ENCODE measurements at regions not wholly inside any gene's neighbourhood (a gene's known extent, or its start where the extent isn't known, plus 50 kb on each side); places are given as distances from the start of the nearest gene placed in this dataset.

DNA sequence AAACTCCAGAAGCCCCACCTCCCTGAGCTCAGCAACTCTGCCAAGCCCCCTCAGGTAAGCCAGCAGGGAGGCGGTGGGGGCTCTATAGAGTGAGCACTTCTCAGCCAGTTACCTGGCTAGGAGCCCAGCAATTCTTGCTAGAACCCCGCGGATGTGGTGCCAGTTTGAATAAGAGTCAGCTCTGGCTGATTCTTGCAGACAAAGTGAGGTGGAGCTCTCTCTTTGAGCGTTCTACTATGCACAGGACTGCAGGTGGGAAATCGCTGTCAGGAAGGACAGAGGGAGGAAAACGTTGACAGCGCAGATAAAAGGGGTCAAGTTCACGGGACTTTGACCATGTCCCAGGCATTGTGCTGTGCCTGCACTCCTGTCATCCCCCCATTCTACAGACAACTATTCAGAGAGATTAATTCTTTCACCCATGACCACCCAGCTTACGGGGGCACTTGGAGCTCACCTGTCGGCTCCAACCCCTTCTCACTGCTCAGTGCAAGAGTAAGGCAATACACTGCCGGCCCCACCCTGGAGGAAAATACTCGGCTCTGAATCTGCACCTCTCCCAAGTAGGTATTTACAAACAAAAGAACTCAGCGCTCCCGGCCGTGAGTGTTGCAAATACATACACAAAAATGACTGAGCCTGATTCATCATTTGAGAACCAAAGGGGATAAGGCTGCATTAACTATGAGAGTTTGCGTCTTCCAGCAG, 92.9 kb downstream of the ANKRD60 start:
- Histone ChIP-seq H3K4me3 (ENCODE audit: insufficient read depth, low read length, poor library complexity, severe bottlenecking) (no peak overlapping the region), H3K79me2 (ENCODE audit: insufficient read depth, low read length) (no peaks in the 10 kb centered on the region), H3K36me3 (ENCODE audit: low read length) (no peaks in the 10 kb centered on the region), H3K27ac (ENCODE audit: low read depth, low read length) (no peak overlapping the region), H4K20me1 (ENCODE audit: low read depth, low read length) (no peaks in the 10 kb centered on the region), H3K4me2 (ENCODE audit: low read depth, low read length, poor library complexity, severe bottlenecking) (no peak overlapping the region), H3K9ac (ENCODE audit: low read length) (no peak overlapping the region), H2AFZ (ENCODE audit: low read depth, low read length, severe bottlenecking) (no peak overlapping the region), H3K9me3 (ENCODE audit: insufficient read depth, low read length) (no peaks in the 10 kb centered on the region), H3K27me3 (ENCODE audit: low read length) (0 out of 2 replicates have a peak, but pooled peaks cover 2% of the 10 kb centered on the region), H3F3A (ENCODE audit: insufficient read depth) (no peaks in the 10 kb centered on the region), H3K9me2 (replicated peaks; ENCODE audit: insufficient read depth, low read length) (no peaks in the 10 kb centered on the region)
- TF ChIP-seq EZH2phosphoT487 (conservative IDR thresholded peaks at IDR 0.05; ENCODE audit: low read length), result no peak
- TF ChIP-seq, protein P1, sequence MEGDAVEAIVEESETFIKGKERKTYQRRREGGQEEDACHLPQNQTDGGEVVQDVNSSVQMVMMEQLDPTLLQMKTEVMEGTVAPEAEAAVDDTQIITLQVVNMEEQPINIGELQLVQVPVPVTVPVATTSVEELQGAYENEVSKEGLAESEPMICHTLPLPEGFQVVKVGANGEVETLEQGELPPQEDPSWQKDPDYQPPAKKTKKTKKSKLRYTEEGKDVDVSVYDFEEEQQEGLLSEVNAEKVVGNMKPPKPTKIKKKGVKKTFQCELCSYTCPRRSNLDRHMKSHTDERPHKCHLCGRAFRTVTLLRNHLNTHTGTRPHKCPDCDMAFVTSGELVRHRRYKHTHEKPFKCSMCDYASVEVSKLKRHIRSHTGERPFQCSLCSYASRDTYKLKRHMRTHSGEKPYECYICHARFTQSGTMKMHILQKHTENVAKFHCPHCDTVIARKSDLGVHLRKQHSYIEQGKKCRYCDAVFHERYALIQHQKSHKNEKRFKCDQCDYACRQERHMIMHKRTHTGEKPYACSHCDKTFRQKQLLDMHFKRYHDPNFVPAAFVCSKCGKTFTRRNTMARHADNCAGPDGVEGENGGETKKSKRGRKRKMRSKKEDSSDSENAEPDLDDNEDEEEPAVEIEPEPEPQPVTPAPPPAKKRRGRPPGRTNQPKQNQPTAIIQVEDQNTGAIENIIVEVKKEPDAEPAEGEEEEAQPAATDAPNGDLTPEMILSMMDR (IDR thresholded peaks at IDR 0.05; ENCODE audit: insufficient read depth, low read length, poor library complexity, severe bottlenecking), result no peak

DNA sequence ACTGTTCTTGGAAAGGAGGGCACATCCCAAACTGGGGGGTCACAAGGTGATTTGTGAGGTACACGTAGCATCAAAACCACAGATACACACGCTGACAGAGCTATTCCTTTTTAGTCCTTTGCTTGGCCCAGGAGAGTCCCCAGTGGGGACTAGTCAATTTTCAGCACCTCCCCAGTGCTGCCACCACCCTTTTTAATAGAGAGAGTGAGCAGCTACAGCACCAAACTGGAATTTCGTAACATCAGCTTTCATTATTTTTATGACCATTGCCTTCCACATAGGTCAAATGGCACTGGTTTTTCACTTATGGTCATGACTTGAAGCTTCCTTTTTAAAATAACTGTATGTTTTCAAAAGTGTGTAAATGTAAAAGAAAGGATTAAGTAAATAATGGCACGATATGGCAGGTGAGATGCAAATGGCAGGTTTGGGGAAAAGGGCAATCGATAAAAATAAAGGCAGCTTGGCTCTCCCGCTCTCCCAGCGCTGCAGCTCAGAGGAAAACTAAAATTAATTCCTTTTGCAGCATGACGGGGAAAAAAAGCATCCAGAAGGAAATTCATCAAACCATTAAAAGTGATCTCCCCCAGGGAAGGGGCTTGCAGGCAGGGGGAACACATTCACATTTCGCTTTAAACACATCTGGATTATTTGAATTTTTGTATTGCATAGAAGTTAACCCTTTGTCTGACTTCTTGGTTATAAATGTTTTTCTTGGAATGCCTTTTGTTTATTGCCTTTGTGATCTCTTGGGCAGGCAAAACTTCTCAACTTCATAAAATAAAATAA, 95.2 kb downstream of the ANKRD60 start:
- TF ChIP-seq, protein P1 (IDR thresholded peaks at IDR 0.05; ENCODE audit: insufficient read depth, low read length, poor library complexity, severe bottlenecking), result no peak
- TF ChIP-seq EZH2phosphoT487 (conservative IDR thresholded peaks at IDR 0.05; ENCODE audit: low read length), result no peak
- H3K9me2 ChIP-seq (replicated peaks; ENCODE audit: insufficient read depth, low read length), result no peaks in the 10 kb centered on the region
- no peak overlapping the region for H3K4me2 ChIP-seq (ENCODE audit: low read depth, low read length, poor library complexity, severe bottlenecking)
- no peaks in the 10 kb centered on the region for H4K20me1 ChIP-seq (ENCODE audit: low read depth, low read length)
- no peaks in the 10 kb centered on the region for H3K27me3 ChIP-seq (ENCODE audit: low read length)
- H2AFZ ChIP-seq (ENCODE audit: low read depth, low read length, severe bottlenecking), result no peak overlapping the region
- H3K9me3 ChIP-seq (ENCODE audit: insufficient read depth, low read length), result no peaks in the 10 kb centered on the region
- no peaks in the 10 kb centered on the region for H3K79me2 ChIP-seq (ENCODE audit: insufficient read depth, low read length)
- no peak overlapping the region for H3K27ac ChIP-seq (ENCODE audit: low read depth, low read length)
- no peaks in the 10 kb centered on the region for H3K36me3 ChIP-seq (ENCODE audit: low read length)
- H3K4me3 ChIP-seq (ENCODE audit: insufficient read depth, low read length, poor library complexity, severe bottlenecking), result no peak overlapping the region
- no peak overlapping the region for H3K9ac ChIP-seq (ENCODE audit: low read length)
- no peaks in the 10 kb centered on the region for H3F3A ChIP-seq (ENCODE audit: insufficient read depth)

DNA sequence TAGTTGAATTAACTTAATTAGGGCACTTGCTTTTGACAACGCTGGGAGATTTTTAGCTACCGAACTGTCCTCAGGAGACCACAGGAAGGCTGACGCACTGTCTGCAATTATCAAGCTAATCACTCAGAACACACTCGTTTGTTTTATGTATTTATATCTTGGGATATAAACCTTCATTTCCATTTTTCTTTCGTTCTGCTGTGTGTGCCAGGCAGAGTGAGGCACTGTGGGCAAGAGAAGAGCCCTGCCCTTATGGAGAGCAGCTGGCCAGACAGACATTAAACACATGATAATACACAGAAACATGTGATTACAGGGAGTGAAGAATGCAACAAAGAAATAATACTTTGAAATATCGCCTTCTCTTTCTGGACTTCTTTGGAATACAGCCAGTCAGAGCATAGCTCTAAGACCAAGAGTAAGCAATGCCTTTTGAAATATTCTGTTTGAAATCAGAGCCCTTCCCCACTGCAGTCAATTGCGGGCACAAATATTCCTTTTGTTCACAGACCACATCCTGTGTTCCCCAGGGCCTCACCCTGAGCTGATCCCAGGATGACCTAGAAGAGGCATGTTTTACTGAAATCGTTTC, 96.8 kb downstream of the ANKRD60 start:
- H2AFZ ChIP-seq (ENCODE audit: low read depth, low read length, severe bottlenecking), result no peak overlapping the region
- H3K4me3 ChIP-seq (ENCODE audit: insufficient read depth, low read length, poor library complexity, severe bottlenecking), result no peak overlapping the region
- no peaks in the 10 kb centered on the region for H3K9me2 ChIP-seq (replicated peaks; ENCODE audit: insufficient read depth, low read length)
- no peaks in the 10 kb centered on the region for H3K79me2 ChIP-seq (ENCODE audit: insufficient read depth, low read length)
- H3K36me3 ChIP-seq (ENCODE audit: low read length), result no peaks in the 10 kb centered on the region
- H3K27me3 ChIP-seq (ENCODE audit: low read length), result no peaks in the 10 kb centered on the region
- TF ChIP-seq, protein P1 (IDR thresholded peaks at IDR 0.05; ENCODE audit: insufficient read depth, low read length, poor library complexity, severe bottlenecking), result no peak
- no peak for TF ChIP-seq EZH2phosphoT487 (conservative IDR thresholded peaks at IDR 0.05; ENCODE audit: low read length)
- no peaks in the 10 kb centered on the region for H4K20me1 ChIP-seq (ENCODE audit: low read depth, low read length)
- H3K4me2 ChIP-seq (ENCODE audit: low read depth, low read length, poor library complexity, severe bottlenecking), result no peak overlapping the region
- no peak overlapping the region for H3K27ac ChIP-seq (ENCODE audit: low read depth, low read length)
- no peak overlapping the region for H3K9ac ChIP-seq (ENCODE audit: low read length)
- no peaks in the 10 kb centered on the region for H3K9me3 ChIP-seq (ENCODE audit: insufficient read depth, low read length)
- H3F3A ChIP-seq (ENCODE audit: insufficient read depth), result no peaks in the 10 kb centered on the region
